DOHH2 (cell line): ENCODE measurements at regions not wholly inside any gene's neighbourhood (a gene's known extent, or its start where the extent isn't known, plus 50 kb on each side); places are given as distances from the start of the nearest gene placed in this dataset.

Source experiments
- EZH2phosphoT487 ChIP-seq: fragments of 200-600 bp; sonication (generic); IDR thresholded peaks from 2 replicates; pipeline ENCODE4 v1.6.1; 2017; ENCODE audit warnings: borderline replicate concordance, mild to moderate bottlenecking, antibody characterized with exemption, low read length, moderate library complexity, mixed read lengths
- TF ChIP-seq, protein P1 (sequence below): fragments of 200-600 bp; sonication (generic); IDR thresholded peaks from one replicate; pipeline ENCODE4 v1.5.1; 2014; ENCODE audit warnings: antibody characterized with exemption, mild to moderate bottlenecking, low read depth, low read length; ENCODE audit not compliant: poor library complexity, severe bottlenecking

DNA sequence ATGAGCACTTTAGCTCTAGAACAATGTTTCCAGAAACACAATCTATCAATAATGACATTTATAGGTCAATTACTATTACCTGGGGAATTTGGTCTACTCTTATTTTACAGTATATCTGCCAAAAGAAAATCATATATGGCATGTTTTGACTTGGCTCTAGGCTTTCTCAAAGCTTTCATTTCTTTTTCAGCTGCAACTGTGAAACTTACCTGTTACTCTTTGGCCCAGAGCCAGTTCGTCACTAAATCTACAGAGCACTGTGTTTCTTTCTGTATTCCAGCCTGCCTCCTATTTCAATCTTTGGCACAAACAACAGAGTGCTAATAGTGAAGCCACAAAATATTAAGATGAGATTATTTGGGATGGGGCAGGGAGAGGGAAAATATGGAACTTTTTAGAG is 76.0 kb downstream of the P2RY1 start:
- TF ChIP-seq, protein P1, sequence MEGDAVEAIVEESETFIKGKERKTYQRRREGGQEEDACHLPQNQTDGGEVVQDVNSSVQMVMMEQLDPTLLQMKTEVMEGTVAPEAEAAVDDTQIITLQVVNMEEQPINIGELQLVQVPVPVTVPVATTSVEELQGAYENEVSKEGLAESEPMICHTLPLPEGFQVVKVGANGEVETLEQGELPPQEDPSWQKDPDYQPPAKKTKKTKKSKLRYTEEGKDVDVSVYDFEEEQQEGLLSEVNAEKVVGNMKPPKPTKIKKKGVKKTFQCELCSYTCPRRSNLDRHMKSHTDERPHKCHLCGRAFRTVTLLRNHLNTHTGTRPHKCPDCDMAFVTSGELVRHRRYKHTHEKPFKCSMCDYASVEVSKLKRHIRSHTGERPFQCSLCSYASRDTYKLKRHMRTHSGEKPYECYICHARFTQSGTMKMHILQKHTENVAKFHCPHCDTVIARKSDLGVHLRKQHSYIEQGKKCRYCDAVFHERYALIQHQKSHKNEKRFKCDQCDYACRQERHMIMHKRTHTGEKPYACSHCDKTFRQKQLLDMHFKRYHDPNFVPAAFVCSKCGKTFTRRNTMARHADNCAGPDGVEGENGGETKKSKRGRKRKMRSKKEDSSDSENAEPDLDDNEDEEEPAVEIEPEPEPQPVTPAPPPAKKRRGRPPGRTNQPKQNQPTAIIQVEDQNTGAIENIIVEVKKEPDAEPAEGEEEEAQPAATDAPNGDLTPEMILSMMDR: no peak
- no peak for TF ChIP-seq EZH2phosphoT487
